ENCODE measurements at regions not wholly inside any gene's neighbourhood (a gene's known extent, or its start where the extent isn't known, plus 50 kb on each side); places are given as distances from the start of the nearest gene placed in this dataset.
"Not testable (repeated sequence)": the region's sequence is repeated elsewhere in the genome, so short reads cannot be mapped to it uniquely, and the experiment has no call there.

DNA sequence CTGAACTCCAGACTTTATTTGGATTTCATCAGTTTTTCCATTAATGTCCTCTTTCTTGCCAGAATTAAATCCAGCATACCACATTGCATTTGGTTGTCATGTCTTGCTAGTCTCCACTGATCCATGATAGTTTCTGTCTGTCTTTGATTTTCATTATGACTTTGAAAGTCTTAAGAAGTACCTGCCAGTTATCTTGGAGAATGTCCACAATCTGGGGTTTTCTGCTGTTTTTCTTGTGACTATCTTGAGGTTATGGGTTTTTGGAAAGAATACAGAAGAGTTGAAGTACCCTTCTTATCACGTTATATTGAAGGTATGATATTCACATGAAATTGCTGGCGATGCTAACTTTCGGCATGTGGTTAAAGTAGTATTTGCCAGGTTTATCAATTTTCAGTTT lies 282.3 kb upstream of the PRICKLE1 start:
- Histone ChIP-seq H3K9me3 (ENCODE audit: control insufficient read depth, low read length) (no peaks in the 10 kb centered on the region), H3K27ac (ENCODE audit: low read depth, low read length, severe bottlenecking) (no peak overlapping the region), H3K36me3 (ENCODE audit: control insufficient read depth, insufficient read depth, low read length) (no peaks in the 10 kb centered on the region), H3K4me1 (ENCODE audit: control insufficient read depth, insufficient read depth, low read length, poor library complexity, severe bottlenecking) (no peaks in the 10 kb centered on the region), H3K4me3 (ENCODE audit: extremely low read depth, insufficient read depth, low read length, poor library complexity, severe bottlenecking) (no peak overlapping the region)
- whole genome bisulfite sequencing, 2 experiments (ENCODE audit: insufficient coverage in 2 of 2) = no CpG with 5 or more reads among the region's 3 CpGs

GRCh38 chr12:42868291-42868690 lies 278.7 kb upstream of the PRICKLE1 start:
- no CpG with 5 or more reads among the region's 1 CpG for WGBS, 2 experiments (ENCODE audit: insufficient coverage in 2 of 2)
- H3K4me1 ChIP-seq (ENCODE audit: control insufficient read depth, insufficient read depth, low read length, poor library complexity, severe bottlenecking) = no peaks in the 10 kb centered on the region
- H3K36me3 ChIP-seq (ENCODE audit: control insufficient read depth, insufficient read depth, low read length) = no peaks in the 10 kb centered on the region
- no peaks in the 10 kb centered on the region for H3K9me3 ChIP-seq (ENCODE audit: control insufficient read depth, low read length)
- H3K27ac ChIP-seq (ENCODE audit: low read depth, low read length, severe bottlenecking) = no peak overlapping the region
- no peak overlapping the region for H3K4me3 ChIP-seq (ENCODE audit: extremely low read depth, insufficient read depth, low read length, poor library complexity, severe bottlenecking)

DNA sequence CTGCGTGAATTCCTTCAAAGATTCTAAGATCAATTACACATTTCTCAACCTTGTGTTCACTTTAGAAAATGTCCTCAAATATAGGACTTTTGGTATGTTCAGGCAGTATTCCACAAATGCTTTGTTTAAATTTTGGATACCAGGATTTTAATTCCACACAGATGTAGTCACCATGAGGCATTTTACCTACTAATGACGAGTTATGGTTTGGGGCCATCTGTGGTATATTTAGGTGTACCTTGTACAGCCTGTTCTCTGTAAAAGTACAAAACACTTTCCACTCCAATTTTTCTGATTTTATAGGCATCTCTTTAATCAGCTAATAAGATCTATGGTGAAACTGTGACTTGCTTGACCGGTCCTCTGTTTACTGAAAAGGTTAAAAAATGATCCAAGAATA lies 275.7 kb upstream of the PRICKLE1 start:
- peaks cover 4% of the 10 kb centered on the region for H3K4me1 ChIP-seq (ENCODE audit: control insufficient read depth, insufficient read depth, low read length, poor library complexity, severe bottlenecking)
- no peaks in the 10 kb centered on the region for H3K36me3 ChIP-seq (ENCODE audit: control insufficient read depth, insufficient read depth, low read length)
- no peaks in the 10 kb centered on the region for H3K9me3 ChIP-seq (ENCODE audit: control insufficient read depth, low read length)
- no peak overlapping the region for H3K27ac ChIP-seq (ENCODE audit: low read depth, low read length, severe bottlenecking)
- 100% methylated on average over 1 of the region's 3 CpGs; no CpG with 5 or more reads in 1 of the 2 experiments for WGBS, 2 experiments (ENCODE audit: insufficient coverage in 2 of 2)
- no peak overlapping the region for H3K4me3 ChIP-seq (ENCODE audit: extremely low read depth, insufficient read depth, low read length, poor library complexity, severe bottlenecking)

DNA sequence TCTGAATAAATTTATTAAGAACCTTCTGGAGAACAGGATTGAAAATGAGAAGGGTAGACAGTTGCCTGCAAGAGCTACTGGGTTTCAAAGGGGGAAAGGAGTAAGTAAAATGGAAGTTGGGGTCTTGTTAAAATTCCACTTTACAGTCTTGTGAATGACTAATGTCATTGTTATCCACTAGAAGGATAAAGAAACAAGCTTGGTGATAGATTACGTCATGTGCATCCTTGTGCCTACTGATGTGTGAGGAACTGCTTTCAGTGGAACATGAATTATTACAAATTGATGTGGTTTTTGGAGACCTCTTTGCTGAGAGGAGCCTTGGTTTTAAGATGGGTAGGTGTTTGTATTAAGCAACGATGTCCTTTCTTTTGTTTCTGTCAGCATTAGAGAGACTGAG lies 272.5 kb upstream of the PRICKLE1 start:
- Histone ChIP-seq H3K4me1 (ENCODE audit: control insufficient read depth, insufficient read depth, low read length, poor library complexity, severe bottlenecking) (peaks cover 4% of the 10 kb centered on the region), H3K4me3 (ENCODE audit: extremely low read depth, insufficient read depth, low read length, poor library complexity, severe bottlenecking) (no peak overlapping the region), H3K27ac (ENCODE audit: low read depth, low read length, severe bottlenecking) (no peak overlapping the region), H3K9me3 (ENCODE audit: control insufficient read depth, low read length) (no peaks in the 10 kb centered on the region), H3K36me3 (ENCODE audit: control insufficient read depth, insufficient read depth, low read length) (no peaks in the 10 kb centered on the region)
- WGBS, 2 experiments (ENCODE audit: insufficient coverage in 2 of 2) = 80 to 89% methylated on average over 1 to 2 of the region's 2 CpGs

- H3K4me1 ChIP-seq (ENCODE audit: control insufficient read depth, insufficient read depth, low read length, poor library complexity, severe bottlenecking); H3K9me3 ChIP-seq (ENCODE audit: control insufficient read depth, low read length); H3K36me3 ChIP-seq (ENCODE audit: control insufficient read depth, insufficient read depth, low read length); H3K4me3 ChIP-seq (ENCODE audit: extremely low read depth, insufficient read depth, low read length, poor library complexity, severe bottlenecking); H3K27ac ChIP-seq (ENCODE audit: low read depth, low read length, severe bottlenecking): not testable (repeated sequence)
Observed at GRCh38 chr12:42860331-42860730, 270.8 kb upstream of the PRICKLE1 start.

- WGBS, 2 experiments (ENCODE audit: insufficient coverage in 2 of 2) = 98% methylated on average over 6 of the region's 8 CpGs
- H3K9me3 ChIP-seq (ENCODE audit: control insufficient read depth, low read length) = no peaks in the 10 kb centered on the region
- H3K27ac ChIP-seq (ENCODE audit: low read depth, low read length, severe bottlenecking) = no peak overlapping the region
- H3K4me3 ChIP-seq (ENCODE audit: extremely low read depth, insufficient read depth, low read length, poor library complexity, severe bottlenecking) = no peak overlapping the region
- H3K36me3 ChIP-seq (ENCODE audit: control insufficient read depth, insufficient read depth, low read length) = no peaks in the 10 kb centered on the region
- peaks cover 4% of the 10 kb centered on the region for H3K4me1 ChIP-seq (ENCODE audit: control insufficient read depth, insufficient read depth, low read length, poor library complexity, severe bottlenecking)
Observed at GRCh38 chr12:42859612-42860011, 270.1 kb upstream of the PRICKLE1 start.

GRCh38 chr12:42857106-42857505 lies 267.6 kb upstream of the PRICKLE1 start:
- H3K4me3 ChIP-seq (ENCODE audit: extremely low read depth, insufficient read depth, low read length, poor library complexity, severe bottlenecking) = no peak overlapping the region
- no peaks in the 10 kb centered on the region for H3K9me3 ChIP-seq (ENCODE audit: control insufficient read depth, low read length)
- H3K4me1 ChIP-seq (ENCODE audit: control insufficient read depth, insufficient read depth, low read length, poor library complexity, severe bottlenecking) = peaks cover 4% of the 10 kb centered on the region
- no peak overlapping the region for H3K27ac ChIP-seq (ENCODE audit: low read depth, low read length, severe bottlenecking)
- H3K36me3 ChIP-seq (ENCODE audit: control insufficient read depth, insufficient read depth, low read length) = no peaks in the 10 kb centered on the region

GRCh38 chr12:42855362-42855950 lies 265.9 kb upstream of the PRICKLE1 start:
- no peaks in the 10 kb centered on the region for H3K9me3 ChIP-seq (ENCODE audit: control insufficient read depth, low read length)
- 60% methylated on average over 1 of the region's 2 CpGs; no CpG with 5 or more reads in 1 of the 2 experiments for whole genome bisulfite sequencing, 2 experiments (ENCODE audit: insufficient coverage in 2 of 2)

DNA sequence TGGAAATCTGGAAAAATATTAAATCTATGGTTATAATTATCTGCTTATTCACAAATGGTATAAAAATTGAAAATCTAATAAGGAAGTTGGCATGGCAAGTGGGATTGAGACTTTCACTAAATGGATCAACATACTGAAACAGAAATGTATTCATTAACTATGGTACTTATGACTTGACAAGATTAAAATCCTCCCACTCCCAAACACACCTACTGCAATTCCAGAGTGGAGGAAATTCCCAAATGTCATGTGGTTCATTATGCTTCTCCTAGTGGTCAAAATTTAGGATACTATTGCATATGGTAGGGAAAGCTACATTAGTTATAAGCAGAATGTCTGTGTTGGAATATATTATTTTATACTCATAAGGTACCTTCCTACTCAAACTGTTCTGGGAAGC lies 265.3 kb upstream of the PRICKLE1 start:
- Histone ChIP-seq H3K4me3 (ENCODE audit: extremely low read depth, insufficient read depth, low read length, poor library complexity, severe bottlenecking) (no peak overlapping the region), H3K36me3 (ENCODE audit: control insufficient read depth, insufficient read depth, low read length) (no peaks in the 10 kb centered on the region), H3K27ac (ENCODE audit: low read depth, low read length, severe bottlenecking) (no peak overlapping the region), H3K4me1 (ENCODE audit: control insufficient read depth, insufficient read depth, low read length, poor library complexity, severe bottlenecking) (no peaks in the 10 kb centered on the region), H3K9me3 (ENCODE audit: control insufficient read depth, low read length) (no peaks in the 10 kb centered on the region)

More at GRCh38 chr12:42855362-42855950, 265.9 kb upstream of the PRICKLE1 start:
- Histone ChIP-seq H3K4me3 (ENCODE audit: extremely low read depth, insufficient read depth, low read length, poor library complexity, severe bottlenecking) (no peak overlapping the region), H3K4me1 (ENCODE audit: control insufficient read depth, insufficient read depth, low read length, poor library complexity, severe bottlenecking) (no peaks in the 10 kb centered on the region), H3K27ac (ENCODE audit: low read depth, low read length, severe bottlenecking) (no peak overlapping the region), H3K36me3 (ENCODE audit: control insufficient read depth, insufficient read depth, low read length) (no peaks in the 10 kb centered on the region)

GRCh38 chr12:42854208-42854607 lies 264.7 kb upstream of the PRICKLE1 start:
- Histone ChIP-seq H3K4me3 (ENCODE audit: extremely low read depth, insufficient read depth, low read length, poor library complexity, severe bottlenecking) (no peak overlapping the region), H3K27ac (ENCODE audit: low read depth, low read length, severe bottlenecking) (no peak overlapping the region), H3K4me1 (ENCODE audit: control insufficient read depth, insufficient read depth, low read length, poor library complexity, severe bottlenecking) (no peaks in the 10 kb centered on the region), H3K9me3 (ENCODE audit: control insufficient read depth, low read length) (no peaks in the 10 kb centered on the region), H3K36me3 (ENCODE audit: control insufficient read depth, insufficient read depth, low read length) (no peaks in the 10 kb centered on the region)
- 80 to 100% methylated on average over 1 of the region's 2 CpGs for WGBS, 2 experiments (ENCODE audit: insufficient coverage in 2 of 2)

GRCh38 chr12:42853370-42854140 lies 264.0 kb upstream of the PRICKLE1 start:
- WGBS, 2 experiments (ENCODE audit: insufficient coverage in 2 of 2) = 100% methylated on average over 1 of the region's 4 CpGs; no CpG with 5 or more reads in 1 of the 2 experiments
- no peaks in the 10 kb centered on the region for H3K4me1 ChIP-seq (ENCODE audit: control insufficient read depth, insufficient read depth, low read length, poor library complexity, severe bottlenecking)
- H3K27ac ChIP-seq (ENCODE audit: low read depth, low read length, severe bottlenecking) = no peak overlapping the region
- no peak overlapping the region for H3K4me3 ChIP-seq (ENCODE audit: extremely low read depth, insufficient read depth, low read length, poor library complexity, severe bottlenecking)
- H3K36me3 ChIP-seq (ENCODE audit: control insufficient read depth, insufficient read depth, low read length) = no peaks in the 10 kb centered on the region
- H3K9me3 ChIP-seq (ENCODE audit: control insufficient read depth, low read length) = no peaks in the 10 kb centered on the region

All from mesodermal cell (in vitro differentiated cells).